ENCODE measurements at regions not wholly inside any gene's neighbourhood (a gene's known extent, or its start where the extent isn't known, plus 50 kb on each side); places are given as distances from the start of the nearest gene placed in this dataset.

DNA sequence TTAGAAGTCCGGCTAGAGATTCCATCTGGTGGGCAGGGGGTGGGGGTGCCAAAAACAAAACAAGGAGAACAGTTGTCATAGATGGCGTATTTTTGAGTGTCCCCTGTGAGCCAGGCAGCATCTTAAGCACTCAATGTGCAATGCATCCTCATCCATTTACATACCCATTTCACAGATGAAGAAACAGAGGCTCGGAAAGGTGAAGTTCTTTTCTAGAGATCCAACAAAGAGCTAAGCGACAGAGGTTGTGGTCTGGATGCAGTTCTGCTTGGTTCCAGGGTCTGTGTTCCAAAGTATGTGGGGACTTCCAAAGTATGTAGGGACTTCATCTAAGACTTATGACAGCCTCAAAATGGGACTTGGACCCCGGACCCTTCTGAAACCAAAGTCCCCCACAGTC is 277.8 kb downstream of the MN1 start:
- TF ChIP-seq, protein P1, sequence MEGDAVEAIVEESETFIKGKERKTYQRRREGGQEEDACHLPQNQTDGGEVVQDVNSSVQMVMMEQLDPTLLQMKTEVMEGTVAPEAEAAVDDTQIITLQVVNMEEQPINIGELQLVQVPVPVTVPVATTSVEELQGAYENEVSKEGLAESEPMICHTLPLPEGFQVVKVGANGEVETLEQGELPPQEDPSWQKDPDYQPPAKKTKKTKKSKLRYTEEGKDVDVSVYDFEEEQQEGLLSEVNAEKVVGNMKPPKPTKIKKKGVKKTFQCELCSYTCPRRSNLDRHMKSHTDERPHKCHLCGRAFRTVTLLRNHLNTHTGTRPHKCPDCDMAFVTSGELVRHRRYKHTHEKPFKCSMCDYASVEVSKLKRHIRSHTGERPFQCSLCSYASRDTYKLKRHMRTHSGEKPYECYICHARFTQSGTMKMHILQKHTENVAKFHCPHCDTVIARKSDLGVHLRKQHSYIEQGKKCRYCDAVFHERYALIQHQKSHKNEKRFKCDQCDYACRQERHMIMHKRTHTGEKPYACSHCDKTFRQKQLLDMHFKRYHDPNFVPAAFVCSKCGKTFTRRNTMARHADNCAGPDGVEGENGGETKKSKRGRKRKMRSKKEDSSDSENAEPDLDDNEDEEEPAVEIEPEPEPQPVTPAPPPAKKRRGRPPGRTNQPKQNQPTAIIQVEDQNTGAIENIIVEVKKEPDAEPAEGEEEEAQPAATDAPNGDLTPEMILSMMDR (conservative IDR thresholded peaks at IDR 0.05; ENCODE audit: control insufficient read depth, insufficient read depth, low read depth, low read length): no peak
- no peak for DNase-seq (ENCODE audit: low read depth)
- no peak overlapping the region for H3K4me3 ChIP-seq (ENCODE audit: control insufficient read depth, low read depth, low read length)

DNA sequence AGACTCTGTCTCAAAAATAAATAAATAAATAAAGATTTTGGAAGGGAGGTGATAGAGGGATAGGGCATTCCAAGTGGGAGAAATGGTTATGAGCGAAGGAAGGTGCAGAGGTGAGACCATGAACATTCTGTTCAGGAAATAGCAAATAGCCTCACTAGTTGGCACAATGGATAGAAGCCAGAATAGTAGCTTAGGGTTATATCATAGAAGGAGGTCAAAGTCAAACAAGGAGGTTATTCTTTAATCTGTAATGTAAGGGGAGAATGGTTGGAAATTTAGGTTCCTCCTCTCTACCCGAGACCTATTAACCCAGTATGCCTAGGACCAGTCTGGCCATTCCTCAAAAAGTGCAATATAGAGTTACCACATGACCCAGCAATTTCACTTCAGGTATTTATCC is 275.8 kb downstream of the MN1 start:
- TF ChIP-seq, protein P1 (conservative IDR thresholded peaks at IDR 0.05; ENCODE audit: control insufficient read depth, insufficient read depth, low read depth, low read length): no peak
- H3K4me3 ChIP-seq (ENCODE audit: control insufficient read depth, low read depth, low read length): no peak overlapping the region
- DNase-seq (ENCODE audit: low read depth): no peak

DNA sequence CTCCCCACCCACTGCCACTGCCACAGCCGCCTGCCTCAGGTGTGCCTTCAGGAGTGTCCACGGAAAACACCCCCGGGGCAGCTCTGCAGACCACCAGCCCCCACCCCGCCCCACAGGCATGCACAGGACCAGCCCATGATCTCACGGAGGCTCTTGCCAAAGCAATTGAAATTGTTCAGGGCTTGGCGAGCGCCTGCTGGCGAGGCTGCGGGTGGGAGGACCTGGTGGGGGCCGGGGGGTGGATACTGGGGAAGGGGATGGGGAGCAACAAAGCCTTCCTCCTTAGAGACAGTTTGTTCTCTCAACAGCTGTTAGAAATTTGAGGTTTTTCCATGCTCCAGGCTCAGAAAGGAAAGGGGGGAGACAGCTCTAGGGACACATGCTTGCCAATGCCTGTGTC is 274.7 kb downstream of the MN1 start:
- no peak for DNase-seq (ENCODE audit: low read depth)
- H3K4me3 ChIP-seq (ENCODE audit: control insufficient read depth, low read depth, low read length): no peak overlapping the region
- TF ChIP-seq, protein P1 (conservative IDR thresholded peaks at IDR 0.05; ENCODE audit: control insufficient read depth, insufficient read depth, low read depth, low read length): no peak

DNA sequence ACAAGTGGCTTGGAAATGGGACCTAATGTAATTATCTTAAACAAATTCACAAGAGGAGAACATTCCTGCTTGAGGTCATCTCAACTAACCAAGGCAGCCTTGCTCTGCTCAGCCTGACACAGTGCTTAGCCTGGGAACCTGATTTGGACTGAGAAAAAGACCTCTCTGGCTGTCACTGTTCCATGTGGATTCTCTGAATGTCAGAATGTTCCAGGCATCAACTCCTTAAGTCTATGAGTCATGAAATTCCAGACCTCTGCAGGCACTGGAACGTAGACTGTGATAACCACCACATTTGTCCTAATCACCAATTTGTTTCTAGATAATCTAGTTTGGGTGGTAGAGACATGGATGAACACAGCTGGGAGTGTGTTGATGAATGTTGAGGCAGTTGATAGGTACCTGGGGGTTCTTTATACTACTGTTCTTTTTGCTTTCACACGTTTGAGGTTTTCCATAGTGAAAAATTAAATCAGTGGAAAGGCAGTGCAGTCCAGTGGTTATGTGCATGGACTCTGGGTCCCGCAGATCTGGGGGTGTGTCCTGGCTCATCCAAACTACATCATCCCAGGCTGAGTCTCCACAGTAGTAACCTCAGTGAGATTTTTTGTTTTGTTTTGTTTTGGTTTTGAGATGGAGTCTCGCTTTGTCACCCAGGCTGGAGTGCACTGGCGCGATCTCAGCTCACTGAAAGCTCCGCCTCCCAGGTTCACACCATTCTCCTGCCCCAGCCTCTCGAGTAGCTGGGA is 269.6 kb downstream of the MN1 start:
- peak; percentile 84 for DNase-seq (ENCODE audit: low read depth)
- TF ChIP-seq, protein P1 (conservative IDR thresholded peaks at IDR 0.05; ENCODE audit: control insufficient read depth, insufficient read depth, low read depth, low read length): no peak
- H3K4me3 ChIP-seq (ENCODE audit: control insufficient read depth, low read depth, low read length): no peak overlapping the region

DNA sequence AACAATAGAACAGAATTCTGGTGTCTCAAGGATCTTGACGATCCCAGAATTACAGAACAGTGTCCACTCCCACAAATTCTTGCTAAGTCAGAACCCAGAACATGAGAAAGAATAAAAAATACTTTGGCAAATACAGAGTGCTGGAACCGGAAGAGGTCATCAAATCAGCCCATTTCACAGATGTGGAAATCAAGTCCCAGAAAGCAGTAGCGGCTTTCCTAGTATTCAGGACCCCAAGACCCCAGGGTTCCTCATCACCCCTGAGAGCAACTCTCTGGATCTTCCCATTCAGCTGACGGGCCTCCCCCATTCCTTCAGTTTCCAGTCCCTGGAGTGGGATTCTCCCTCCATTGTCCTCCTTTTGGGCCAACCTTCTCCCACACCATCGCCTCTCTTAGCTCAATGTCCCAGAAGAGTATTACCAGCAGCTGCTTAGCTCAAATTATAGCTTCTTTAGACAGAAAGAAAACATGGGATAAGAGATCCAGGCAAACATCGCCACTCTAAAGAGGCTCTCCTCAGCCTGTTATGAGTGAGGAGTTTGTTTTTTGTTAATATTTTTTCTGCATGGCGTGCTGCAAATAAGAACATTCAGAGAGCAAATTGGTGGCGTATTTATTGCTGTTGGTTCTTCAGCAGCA is 268.3 kb downstream of the MN1 start:
- no peak for DNase-seq (ENCODE audit: low read depth)
- no peak overlapping the region for H3K4me3 ChIP-seq (ENCODE audit: control insufficient read depth, low read depth, low read length)
- TF ChIP-seq, protein P1 (conservative IDR thresholded peaks at IDR 0.05; ENCODE audit: control insufficient read depth, insufficient read depth, low read depth, low read length): no peak

DNA sequence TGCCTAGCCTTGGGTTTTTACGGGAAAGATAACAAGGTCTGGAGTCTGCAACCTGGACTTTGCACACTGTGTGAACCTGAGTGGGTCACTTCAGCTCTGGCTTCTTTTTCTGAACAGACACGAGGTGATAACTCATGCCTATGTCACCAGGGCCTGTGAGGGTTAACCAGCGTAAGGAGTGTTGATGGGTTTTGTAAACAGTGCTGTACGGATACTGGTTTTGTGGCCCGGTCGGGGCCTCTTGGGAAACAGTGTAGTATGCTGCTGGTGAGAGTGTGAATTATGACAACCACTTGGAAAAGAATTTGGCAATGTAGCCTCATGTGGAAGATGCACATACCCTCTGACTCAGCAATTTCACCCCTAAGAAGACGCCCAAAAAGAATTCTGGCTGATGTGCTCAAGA is 266.8 kb downstream of the MN1 start:
- TF ChIP-seq, protein P1 (conservative IDR thresholded peaks at IDR 0.05; ENCODE audit: control insufficient read depth, insufficient read depth, low read depth, low read length): no peak
- H3K4me3 ChIP-seq (ENCODE audit: control insufficient read depth, low read depth, low read length): no peak overlapping the region
- DNase-seq (ENCODE audit: low read depth): peak; percentile 95

Measured in fibroblast of mammary gland (primary cell).